AG10803 (cell line): ENCODE measurements at regions not wholly inside any gene's neighbourhood (a gene's known extent, or its start where the extent isn't known, plus 50 kb on each side); places are given as distances from the start of the nearest gene placed in this dataset.

ENCODE experiments used
- DNase-seq: peaks from one replicate; pipeline ENCODE4 v3.0.0; 2010; ENCODE audit warnings: low read depth
- H3K4me3 ChIP-seq: 2 replicates; pipeline ENCODE4 v1.5.1; 2011; ENCODE audit warnings: mild to moderate bottlenecking, low read length, control low read depth
- CTCF ChIP-seq: conservative IDR thresholded peaks from 2 replicates; pipeline ENCODE4 v1.5.1; 2011; ENCODE audit warnings: mild to moderate bottlenecking, low read length, control low read depth, inconsistent platforms

- DNase-seq: no peak
These were observed 352.7 kb downstream of the ARPP21 start for GRCh38 chr3:35992041-35992440.

GRCh38 chr3:36011791-36012190 lies 368.5 kb upstream of the STAC start:
- H3K4me3 ChIP-seq: no peak overlapping the region
- no peak for DNase-seq
- TF ChIP-seq CTCF: no peak

More at GRCh38 chr3:35992041-35992440, 352.7 kb downstream of the ARPP21 start:
- H3K4me3 ChIP-seq: no peak overlapping the region
- TF ChIP-seq CTCF: no peak

- DNase-seq: no peak
- no peak overlapping the region for H3K4me3 ChIP-seq
These were observed 366.9 kb upstream of the STAC start for GRCh38 chr3:36013425-36013824.

GRCh38 chr3:36025232-36025631 lies 355.1 kb upstream of the STAC start:
- no peak overlapping the region for H3K4me3 ChIP-seq
- DNase-seq: no peak
- no peak for TF ChIP-seq CTCF

More at GRCh38 chr3:36013425-36013824, 366.9 kb upstream of the STAC start:
- TF ChIP-seq CTCF: no peak

- DNase-seq: no peak
- no peak for TF ChIP-seq CTCF
- no peak overlapping the region for H3K4me3 ChIP-seq
These were observed 347.9 kb upstream of the STAC start for GRCh38 chr3:36032180-36033047.

GRCh38 chr3:36058404-36059030 lies 321.8 kb upstream of the STAC start:
- no peak for TF ChIP-seq CTCF
- DNase-seq: no peak
- H3K4me3 ChIP-seq: no peak overlapping the region

- no peak overlapping the region for H3K4me3 ChIP-seq
- no peak for TF ChIP-seq CTCF
- no peak for DNase-seq
These were observed 319.4 kb upstream of the STAC start for GRCh38 chr3:36060950-36061349.
